Right lobe of liver (tissue), 4 donors: ENCODE measurements at regions not wholly inside any gene's neighbourhood (a gene's known extent, or its start where the extent isn't known, plus 50 kb on each side); places are given as distances from the start of the nearest gene placed in this dataset.

ENCODE experiments used
- POLR2A ChIP-seq: fragments of 450-650 bp; IDR thresholded peaks from one replicate; pipeline ENCODE4 v1.6.1; 2017; ENCODE audit warnings: antibody characterized with exemption, mild to moderate bottlenecking
- TF ChIP-seq, protein P1 (sequence below), 4 donors: fragments of 200-600 bp in 3 of 4; fragments of 450-650 bp in 1 of 4; IDR thresholded peaks; one replicate each; pipeline versions ENCODE4 v1.5.1 to v1.8.0; 2016 to 2022; ENCODE audit warnings: antibody characterized with exemption in 4 of 4, mild to moderate bottlenecking in 2 of 4
- donor health status: DM: no; HTN: no; CAD: no.
- donor health status: DM: no; HTN: no; CAD: no.
- donor health status: DM: no; HTN: yes; CAD: no.

DNA sequence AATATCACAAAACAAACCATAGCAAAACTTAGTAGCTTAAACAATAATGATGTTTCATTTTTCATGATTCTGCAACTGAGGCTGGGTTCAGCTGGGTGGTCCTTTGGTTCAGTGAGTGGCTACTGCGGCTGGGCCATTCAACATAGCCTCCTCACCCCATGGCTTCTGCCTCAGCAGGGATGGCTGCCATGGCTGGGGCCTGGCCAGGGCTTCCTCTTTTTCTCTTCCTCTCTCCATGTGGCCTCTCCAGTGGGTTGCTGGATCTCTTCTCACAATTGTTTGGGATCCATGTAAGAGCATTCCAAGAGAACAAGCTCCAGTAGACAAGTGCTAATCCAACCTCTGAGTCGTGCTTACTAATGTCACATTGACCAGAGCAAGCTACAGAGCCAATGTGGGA, 248.6 kb upstream of the PLET1 start:
- TF ChIP-seq, protein P1, sequence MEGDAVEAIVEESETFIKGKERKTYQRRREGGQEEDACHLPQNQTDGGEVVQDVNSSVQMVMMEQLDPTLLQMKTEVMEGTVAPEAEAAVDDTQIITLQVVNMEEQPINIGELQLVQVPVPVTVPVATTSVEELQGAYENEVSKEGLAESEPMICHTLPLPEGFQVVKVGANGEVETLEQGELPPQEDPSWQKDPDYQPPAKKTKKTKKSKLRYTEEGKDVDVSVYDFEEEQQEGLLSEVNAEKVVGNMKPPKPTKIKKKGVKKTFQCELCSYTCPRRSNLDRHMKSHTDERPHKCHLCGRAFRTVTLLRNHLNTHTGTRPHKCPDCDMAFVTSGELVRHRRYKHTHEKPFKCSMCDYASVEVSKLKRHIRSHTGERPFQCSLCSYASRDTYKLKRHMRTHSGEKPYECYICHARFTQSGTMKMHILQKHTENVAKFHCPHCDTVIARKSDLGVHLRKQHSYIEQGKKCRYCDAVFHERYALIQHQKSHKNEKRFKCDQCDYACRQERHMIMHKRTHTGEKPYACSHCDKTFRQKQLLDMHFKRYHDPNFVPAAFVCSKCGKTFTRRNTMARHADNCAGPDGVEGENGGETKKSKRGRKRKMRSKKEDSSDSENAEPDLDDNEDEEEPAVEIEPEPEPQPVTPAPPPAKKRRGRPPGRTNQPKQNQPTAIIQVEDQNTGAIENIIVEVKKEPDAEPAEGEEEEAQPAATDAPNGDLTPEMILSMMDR (IDR thresholded peaks at IDR 0.05), result no peak
- TF ChIP-seq POLR2A, result no peak
